Mesenchymal stem cell (in vitro differentiated cells and primary cell): ENCODE measurements at regions not wholly inside any gene's neighbourhood (a gene's known extent, or its start where the extent isn't known, plus 50 kb on each side); places are given as distances from the start of the nearest gene placed in this dataset.

Experiments
- DNase-seq: peaks from one replicate; pipeline ENCODE4 v3.0.0-alpha.2; 2013
- H2AFZ ChIP-seq: one replicate; pipeline ENCODE4 v1.6.1; 2013; ENCODE audit warnings: low read depth, mild to moderate bottlenecking, control low read depth, inconsistent platforms, low read length, moderate library complexity
- H2AK5ac ChIP-seq: 2 replicates; pipeline ENCODE4 v1.6.1; 2013; ENCODE audit warnings: low read length, moderate library complexity, mild to moderate bottlenecking, inconsistent platforms; ENCODE audit not compliant: severe bottlenecking
- H2BK120ac ChIP-seq: one replicate; pipeline ENCODE4 v1.6.1; 2013; ENCODE audit warnings: low read depth, mild to moderate bottlenecking, inconsistent platforms, low read length, moderate library complexity
- H2BK12ac ChIP-seq, 2 experiments: one replicate each; pipeline ENCODE4 v1.6.1; 2013; ENCODE audit warnings: inconsistent platforms in 2 of 2, low read length in 2 of 2, mild to moderate bottlenecking in 2 of 2, moderate library complexity in 2 of 2, control low read depth in 1 of 2
- H2BK15ac ChIP-seq: one replicate; pipeline ENCODE4 v1.6.1; 2013; ENCODE audit warnings: mild to moderate bottlenecking, low read depth, inconsistent platforms; ENCODE audit not compliant: poor library complexity, severe bottlenecking
- H2BK5ac ChIP-seq: 2 replicates; pipeline ENCODE4 v1.6.1; 2013; ENCODE audit warnings: low read depth, mild to moderate bottlenecking, low read length, control low read depth, inconsistent platforms; ENCODE audit not compliant: poor library complexity, severe bottlenecking
- H3K14ac ChIP-seq, 2 experiments: one replicate each; pipeline ENCODE4 v1.6.1; 2013; ENCODE audit warnings: inconsistent platforms in 2 of 2, low read length in 2 of 2, control low read depth in 1 of 2, mild to moderate bottlenecking in 1 of 2, moderate library complexity in 1 of 2
- H3K18ac ChIP-seq, 2 experiments: one replicate each; pipeline ENCODE4 v1.6.1; 2013; ENCODE audit warnings: inconsistent platforms in 2 of 2, low read length in 2 of 2, control low read depth in 1 of 2, low read depth in 1 of 2, mild to moderate bottlenecking in 1 of 2
- H3K23ac ChIP-seq, 2 experiments: one replicate each; pipeline ENCODE4 v1.6.1; 2013; ENCODE audit warnings: inconsistent platforms in 2 of 2, low read length in 2 of 2, mild to moderate bottlenecking in 2 of 2, moderate library complexity in 2 of 2, control low read depth in 1 of 2
- H3K27ac ChIP-seq: 2 replicates; pipeline ENCODE4 v1.5.1; 2013; ENCODE audit warnings: mild to moderate bottlenecking, moderate library complexity, low read length, control low read depth, inconsistent platforms; ENCODE audit not compliant: poor library complexity, severe bottlenecking
- H3K27me3 ChIP-seq, 2 experiments: 2 replicates each; pipeline versions ENCODE4 v1.6.1 to v1.7.0; 2013; ENCODE audit warnings: low read length in 2 of 2, mild to moderate bottlenecking in 2 of 2, moderate library complexity in 2 of 2, control low read depth in 1 of 2, inconsistent platforms in 1 of 2; ENCODE audit not compliant: control insufficient read depth in 1 of 2, insufficient read depth in 1 of 2
- H3K36me3 ChIP-seq, 2 experiments: 2 replicates each; pipeline versions ENCODE4 v1.6.1 to v1.7.0; 2013; ENCODE audit warnings: low read length in 2 of 2, control low read depth in 1 of 2, inconsistent platforms in 1 of 2, low read depth in 1 of 2, mild to moderate bottlenecking in 1 of 2; ENCODE audit not compliant: insufficient read depth in 2 of 2, control insufficient read depth in 1 of 2
- H3K4ac ChIP-seq, 2 experiments: one replicate each; pipeline ENCODE4 v1.6.1; 2013; ENCODE audit warnings: inconsistent platforms in 2 of 2, low read length in 2 of 2, mild to moderate bottlenecking in 2 of 2, moderate library complexity in 2 of 2, control low read depth in 1 of 2, low read depth in 1 of 2
- H3K4me1 ChIP-seq: 2 replicates; pipeline ENCODE4 v1.6.1; 2013; ENCODE audit warnings: low read depth, low read length, control low read depth; ENCODE audit not compliant: control insufficient read depth, insufficient read depth
- H3K4me2 ChIP-seq: 2 replicates; pipeline ENCODE4 v1.6.1; 2013; ENCODE audit warnings: low read length, mild to moderate bottlenecking, inconsistent platforms; ENCODE audit not compliant: poor library complexity, severe bottlenecking
- H3K4me3 ChIP-seq, 2 experiments: 2 replicates each; pipeline versions ENCODE4 v1.5.1 to v1.7.0; 2013; ENCODE audit warnings: low read length in 2 of 2, mild to moderate bottlenecking in 2 of 2, control low read depth in 1 of 2, low read depth in 1 of 2; ENCODE audit not compliant: insufficient read depth in 1 of 2
- H3K79me1 ChIP-seq: replicated peaks from 2 replicates; pipeline ENCODE4 v1.6.1; 2013; ENCODE audit warnings: mild to moderate bottlenecking, control low read depth, low read length, inconsistent platforms; ENCODE audit not compliant: poor library complexity, severe bottlenecking
- H3K9ac ChIP-seq: 2 replicates; pipeline ENCODE4 v1.7.0; 2013; ENCODE audit warnings: mild to moderate bottlenecking, low read length, moderate library complexity
- H3K9me3 ChIP-seq: 2 replicates; pipeline ENCODE4 v1.7.0; 2013; ENCODE audit warnings: mild to moderate bottlenecking, low read length; ENCODE audit not compliant: control insufficient read depth
- H4K8ac ChIP-seq: one replicate; pipeline ENCODE4 v1.6.1; 2013; ENCODE audit warnings: inconsistent platforms, mild to moderate bottlenecking, low read length, moderate library complexity
- H4K91ac ChIP-seq: one replicate; pipeline ENCODE4 v1.6.1; 2013; ENCODE audit warnings: mild to moderate bottlenecking, low read length, inconsistent platforms
- WGBS: methylation state at CpG from one replicate; pipeline ENCODE4 v1.1.7; 2013; ENCODE audit warnings: mixed read lengths; 5-methylcytosine and 5-hydroxymethylcytosine counted together

- no peak overlapping the region for H2BK12ac ChIP-seq
- H2BK15ac ChIP-seq = no peak overlapping the region
- H3K14ac ChIP-seq = no peak overlapping the region
- no peak overlapping the region for H3K4me2 ChIP-seq
- peak overlapping the region; percentile 81 for H2AK5ac ChIP-seq
- peaks cover 0 to 3% of the 10 kb centered on the region in 2 experiments for H3K27me3 ChIP-seq
- H3K9ac ChIP-seq = no peak overlapping the region
- no peak for DNase-seq
- H3K9me3 ChIP-seq = no peaks in the 10 kb centered on the region
- no peak overlapping the region for H3K4ac ChIP-seq
- H3K23ac ChIP-seq = no peak overlapping the region
- no peak overlapping the region for H4K91ac ChIP-seq
- no peak overlapping the region for H3K27ac ChIP-seq
- no peak overlapping the region for H4K8ac ChIP-seq
- H3K18ac ChIP-seq = no peak overlapping the region
- no peak overlapping the region for H2BK120ac ChIP-seq
- no peak overlapping the region for H2AFZ ChIP-seq
- H3K79me1 ChIP-seq = peaks cover 3% of the 10 kb centered on the region
- no peak overlapping the region for H3K4me3 ChIP-seq
- peaks cover 13% of the 10 kb centered on the region for H3K4me1 ChIP-seq
- H2BK5ac ChIP-seq = no peak overlapping the region
- over 99% methylated on average over 7 of the region's 7 CpGs for WGBS
- no peaks in the 10 kb centered on the region for H3K36me3 ChIP-seq
Measured at GRCh38 chr15:62986948-62987347, 55.6 kb upstream of the TPM1 start.

GRCh38 chr15:62988701-62989100, 53.8 kb upstream of the TPM1 start:
- H3K23ac ChIP-seq = no peak overlapping the region
- H3K4me1 ChIP-seq = peaks cover 14% of the 10 kb centered on the region
- no peak overlapping the region for H2BK120ac ChIP-seq
- H3K4me3 ChIP-seq = no peak overlapping the region
- H3K36me3 ChIP-seq = no peaks in the 10 kb centered on the region
- peaks cover 3% of the 10 kb centered on the region for H3K79me1 ChIP-seq
- no peak for DNase-seq
- no peak overlapping the region for H3K27ac ChIP-seq
- no peaks in the 10 kb centered on the region for H3K9me3 ChIP-seq
- no peak overlapping the region for H2AK5ac ChIP-seq
- no peak overlapping the region for H4K91ac ChIP-seq
- no peak overlapping the region for H4K8ac ChIP-seq
- no peak overlapping the region for H2BK15ac ChIP-seq
- H3K18ac ChIP-seq = no peak overlapping the region
- H2BK5ac ChIP-seq = no peak overlapping the region
- no peak overlapping the region for H3K14ac ChIP-seq
- no peak overlapping the region for H2AFZ ChIP-seq
- 72% methylated on average over 7 of the region's 7 CpGs for WGBS
- no peak overlapping the region for H3K9ac ChIP-seq
- H2BK12ac ChIP-seq = no peak overlapping the region
- H3K4me2 ChIP-seq = no peak overlapping the region
- no peak overlapping the region for H3K4ac ChIP-seq
- H3K27me3 ChIP-seq = peaks cover 0 to 3% of the 10 kb centered on the region in 2 experiments

DNA sequence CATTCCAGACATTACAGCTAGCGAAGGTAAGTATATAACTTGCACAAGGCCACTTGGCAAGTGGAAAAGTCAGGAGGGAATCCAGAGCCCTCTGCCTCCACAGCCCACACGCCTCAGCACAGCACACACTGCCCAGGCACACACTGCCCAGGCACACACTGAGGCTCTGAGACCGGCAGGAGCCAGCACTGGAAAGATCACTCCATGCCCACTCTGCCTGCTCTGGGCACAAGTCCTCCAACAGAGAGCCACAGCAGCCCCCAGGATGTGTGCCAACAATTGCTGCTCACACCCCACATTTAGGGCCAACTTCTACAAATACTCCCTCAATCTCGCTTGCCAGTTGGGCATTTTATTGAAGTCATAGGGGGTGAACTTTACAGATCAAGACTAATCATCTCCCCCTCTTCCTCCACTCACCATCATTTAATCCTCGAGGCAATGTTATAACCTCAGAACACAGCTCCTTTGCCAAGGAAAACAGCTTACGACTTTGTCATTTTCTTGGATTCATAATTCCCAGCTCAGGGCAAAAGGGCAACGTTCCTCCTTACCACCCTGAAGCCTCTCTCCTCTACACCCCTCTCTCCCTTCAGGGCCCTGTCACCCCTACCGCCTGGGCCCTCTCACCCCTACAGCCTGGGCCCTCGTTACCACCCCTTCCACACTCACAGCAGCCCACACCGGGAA, 53.0 kb upstream of the TPM1 start:
- Histone ChIP-seq H2AK5ac (peak overlapping the region; percentile 1), H3K18ac (no peak overlapping the region), H3K4me2 (no peak overlapping the region), H2AFZ (no peak overlapping the region), H2BK15ac (no peak overlapping the region), H3K27ac (no peak overlapping the region), H3K9ac (no peak overlapping the region), H3K14ac (peak overlapping the region in 1 of 2 experiments; percentile 50), H2BK5ac (no peak overlapping the region), H3K4me1 (peaks cover 14% of the 10 kb centered on the region), H3K4ac (no peak overlapping the region), H3K27me3 (peaks cover 0 to 3% of the 10 kb centered on the region in 2 experiments), H3K23ac (no peak overlapping the region), H3K79me1 (peaks cover 3% of the 10 kb centered on the region), H3K4me3 (no peak overlapping the region), H2BK12ac (no peak overlapping the region), H2BK120ac (no peak overlapping the region), H3K36me3 (no peaks in the 10 kb centered on the region), H4K91ac (peak overlapping the region; percentile 12), H3K9me3 (no peaks in the 10 kb centered on the region), H4K8ac (peak overlapping the region; percentile 27)
- DNase-seq = no peak
- 77% methylated on average over 7 of the region's 10 CpGs for WGBS

GRCh38 chr15:62991698-62992097, 50.8 kb upstream of the TPM1 start:
- H2BK12ac ChIP-seq = no peak overlapping the region
- H4K8ac ChIP-seq = no peak overlapping the region
- no peak overlapping the region for H3K4ac ChIP-seq
- H2BK15ac ChIP-seq = no peak overlapping the region
- H3K9me3 ChIP-seq = no peaks in the 10 kb centered on the region
- H4K91ac ChIP-seq = no peak overlapping the region
- WGBS = 43% methylated on average over 2 of the region's 2 CpGs
- no peak for DNase-seq
- H3K4me2 ChIP-seq = no peak overlapping the region
- H3K14ac ChIP-seq = no peak overlapping the region
- H3K9ac ChIP-seq = no peak overlapping the region
- H3K4me1 ChIP-seq = peaks cover 16% of the 10 kb centered on the region
- H3K27ac ChIP-seq = no peak overlapping the region
- H3K4me3 ChIP-seq = no peak overlapping the region
- H2BK5ac ChIP-seq = no peak overlapping the region
- no peak overlapping the region for H3K18ac ChIP-seq
- H2AK5ac ChIP-seq = no peak overlapping the region
- H3K36me3 ChIP-seq = no peaks in the 10 kb centered on the region
- peaks cover 3% of the 10 kb centered on the region for H3K79me1 ChIP-seq
- H3K27me3 ChIP-seq = no peaks in the 10 kb centered on the region
- H2BK120ac ChIP-seq = no peak overlapping the region
- H2AFZ ChIP-seq = no peak overlapping the region
- H3K23ac ChIP-seq = no peak overlapping the region
